GM12875 (cell line): ENCODE measurements at regions not wholly inside any gene's neighbourhood (a gene's known extent, or its start where the extent isn't known, plus 50 kb on each side); places are given as distances from the start of the nearest gene placed in this dataset.

Experiments
- H3K4me3 ChIP-seq: one replicate; pipeline ENCODE4 v1.5.1; 2011; ENCODE audit warnings: low read depth, low read length, control low read depth
- TF ChIP-seq, protein P1 (sequence below): IDR thresholded peaks from 2 replicates; pipeline ENCODE4 v1.5.1; 2011; ENCODE audit warnings: low read depth, mild to moderate bottlenecking, control low read depth, inconsistent platforms, low read length, moderate library complexity, borderline replicate concordance; ENCODE audit not compliant: insufficient read depth

DNA sequence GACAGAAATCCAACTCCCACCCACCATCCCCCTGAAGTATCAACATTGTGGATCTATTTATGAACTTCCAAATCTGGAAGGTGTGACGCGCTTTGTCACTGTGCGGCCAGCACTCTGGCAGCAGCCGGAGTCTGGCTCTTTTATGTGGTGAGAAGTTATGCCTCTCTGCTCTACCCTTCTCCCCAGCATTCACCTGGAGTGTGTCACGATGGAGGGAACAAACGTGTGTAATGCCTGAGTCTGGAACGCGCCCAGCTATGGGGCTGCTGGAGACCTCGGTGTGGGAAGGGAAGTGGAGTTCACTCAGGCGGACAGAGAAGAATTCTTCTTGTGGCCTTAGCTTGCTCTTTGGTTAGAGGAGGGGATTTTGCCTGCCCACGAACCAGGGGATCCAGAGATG lies 222.1 kb upstream of the RPL34 start:
- no peak overlapping the region for H3K4me3 ChIP-seq
- TF ChIP-seq, protein P1, sequence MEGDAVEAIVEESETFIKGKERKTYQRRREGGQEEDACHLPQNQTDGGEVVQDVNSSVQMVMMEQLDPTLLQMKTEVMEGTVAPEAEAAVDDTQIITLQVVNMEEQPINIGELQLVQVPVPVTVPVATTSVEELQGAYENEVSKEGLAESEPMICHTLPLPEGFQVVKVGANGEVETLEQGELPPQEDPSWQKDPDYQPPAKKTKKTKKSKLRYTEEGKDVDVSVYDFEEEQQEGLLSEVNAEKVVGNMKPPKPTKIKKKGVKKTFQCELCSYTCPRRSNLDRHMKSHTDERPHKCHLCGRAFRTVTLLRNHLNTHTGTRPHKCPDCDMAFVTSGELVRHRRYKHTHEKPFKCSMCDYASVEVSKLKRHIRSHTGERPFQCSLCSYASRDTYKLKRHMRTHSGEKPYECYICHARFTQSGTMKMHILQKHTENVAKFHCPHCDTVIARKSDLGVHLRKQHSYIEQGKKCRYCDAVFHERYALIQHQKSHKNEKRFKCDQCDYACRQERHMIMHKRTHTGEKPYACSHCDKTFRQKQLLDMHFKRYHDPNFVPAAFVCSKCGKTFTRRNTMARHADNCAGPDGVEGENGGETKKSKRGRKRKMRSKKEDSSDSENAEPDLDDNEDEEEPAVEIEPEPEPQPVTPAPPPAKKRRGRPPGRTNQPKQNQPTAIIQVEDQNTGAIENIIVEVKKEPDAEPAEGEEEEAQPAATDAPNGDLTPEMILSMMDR = no peak

DNA sequence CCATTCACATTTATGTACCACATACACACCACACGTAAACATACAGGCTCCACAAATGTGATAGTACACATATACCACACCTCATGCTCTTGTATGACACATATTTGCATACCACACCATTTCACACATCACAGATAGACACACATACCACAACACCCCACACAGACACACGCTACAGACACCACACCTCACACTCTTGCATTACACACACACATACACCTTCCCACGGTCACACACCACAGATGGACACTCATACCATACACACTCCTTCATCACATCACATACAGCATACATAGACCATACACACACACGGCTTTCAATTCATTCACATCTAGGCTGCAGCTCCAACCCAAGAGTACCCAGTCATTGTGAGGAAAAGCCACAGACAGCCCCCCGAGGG lies 222.5 kb upstream of the RPL34 start:
- no peak overlapping the region for H3K4me3 ChIP-seq
- TF ChIP-seq, protein P1 = no peak

DNA sequence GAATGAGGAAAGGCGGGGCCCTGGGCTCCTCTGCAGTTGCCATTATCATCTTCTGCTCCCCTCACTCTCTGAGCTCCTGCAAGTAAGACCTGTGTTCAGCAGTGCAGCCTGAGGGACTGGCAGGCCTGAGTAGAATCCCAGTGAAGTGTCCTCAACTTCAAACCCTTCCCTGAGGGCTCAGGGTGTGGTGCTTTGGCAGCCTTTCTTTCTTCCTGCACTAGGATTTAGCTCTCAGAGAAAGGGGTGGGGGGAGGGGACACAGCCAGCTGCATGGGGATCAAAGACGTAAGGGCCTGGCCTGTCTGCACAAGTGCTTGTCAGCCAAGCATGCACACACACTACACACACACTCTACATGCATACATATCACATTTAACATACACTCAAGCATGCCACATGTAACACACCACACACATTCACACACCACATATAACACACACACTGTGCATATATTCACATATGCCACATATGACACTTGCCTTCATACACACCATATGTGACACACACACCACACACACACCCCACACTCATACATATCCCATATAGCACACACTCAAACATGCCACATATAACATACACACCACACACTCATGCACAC lies 223.4 kb upstream of the RPL34 start:
- TF ChIP-seq, protein P1 = no peak
- no peak overlapping the region for H3K4me3 ChIP-seq

DNA sequence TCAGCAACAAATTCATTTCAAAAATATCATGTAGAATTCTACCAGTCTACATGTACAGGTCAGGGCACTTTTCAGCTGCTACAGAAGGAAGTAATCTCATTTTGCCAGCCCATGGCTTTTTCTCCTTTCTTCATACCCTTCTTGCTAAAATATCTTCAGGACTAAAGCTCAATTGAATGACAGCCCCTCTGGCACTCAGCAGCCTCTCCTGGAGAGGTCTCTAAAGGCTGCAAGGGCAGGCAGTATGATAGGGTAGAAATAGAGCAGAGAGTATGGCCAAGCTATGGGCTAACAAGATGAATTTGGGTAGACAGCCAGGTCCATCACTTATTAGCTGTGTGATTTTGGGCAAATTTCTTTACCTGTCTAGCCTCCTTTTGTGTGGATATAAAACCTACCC lies 224.6 kb upstream of the RPL34 start:
- TF ChIP-seq, protein P1 = no peak
- no peak overlapping the region for H3K4me3 ChIP-seq

DNA sequence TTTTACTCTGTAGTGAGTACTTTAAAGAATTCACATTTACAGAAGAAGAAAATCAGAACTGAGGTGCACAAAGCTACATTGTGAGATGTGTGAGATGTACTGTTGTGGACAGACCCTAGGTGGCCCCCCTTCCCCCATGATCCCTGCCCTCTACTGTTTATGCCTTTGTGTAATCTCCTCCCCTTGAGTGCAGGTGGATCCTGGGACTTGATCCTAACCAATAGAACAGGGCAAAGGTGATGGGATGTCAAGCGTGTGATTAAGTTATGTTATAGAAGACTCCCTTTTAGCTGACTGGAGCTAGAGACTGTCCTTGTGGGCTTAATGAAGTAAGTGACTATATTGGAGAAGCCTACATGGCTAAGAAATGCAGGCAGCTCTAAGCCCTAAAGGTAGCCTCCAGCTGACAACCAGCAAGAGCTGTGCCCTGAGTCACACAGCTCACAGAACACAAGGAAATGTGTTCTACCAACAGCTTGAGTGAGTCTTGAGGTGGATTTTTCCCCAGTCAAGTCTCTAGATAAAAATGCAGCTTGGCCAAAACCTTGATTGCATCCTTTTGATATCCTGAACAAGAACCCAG lies 225.2 kb upstream of the LEF1 start:
- no peak overlapping the region for H3K4me3 ChIP-seq

DNA sequence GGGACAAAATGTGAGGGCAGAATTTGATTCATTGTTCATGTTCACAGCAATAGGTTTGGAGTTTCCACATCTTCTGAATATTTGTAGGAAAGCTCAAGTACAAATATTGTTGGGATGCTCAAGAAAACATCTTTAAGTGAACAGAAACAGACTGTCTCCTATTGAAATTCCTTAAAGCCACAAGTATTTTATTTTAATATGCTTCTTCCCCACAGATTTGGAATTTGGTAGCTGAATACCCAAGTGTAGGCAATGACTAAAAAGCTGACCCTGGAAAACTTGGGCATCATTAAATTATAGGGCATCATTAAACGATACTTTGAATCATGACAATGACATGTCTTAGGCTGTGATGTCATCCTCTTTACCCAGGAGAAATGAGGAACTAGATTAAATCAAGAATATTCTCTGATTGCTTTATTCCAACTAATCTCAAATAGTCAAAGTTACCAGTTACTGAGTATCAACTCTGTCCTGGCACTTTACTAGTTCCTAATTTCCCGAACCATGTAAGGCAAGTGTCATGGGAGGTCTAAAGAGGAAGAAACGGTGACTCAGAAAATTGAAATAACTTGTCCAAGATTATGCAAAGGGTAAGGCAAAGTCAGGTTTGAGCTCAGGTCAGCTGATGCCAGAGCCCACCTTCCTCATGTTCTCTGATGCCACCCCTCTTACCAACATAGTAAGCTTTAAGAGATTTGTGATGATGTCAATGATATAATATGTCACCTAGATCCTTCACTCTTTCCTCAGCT lies 223.1 kb upstream of the LEF1 start:
- TF ChIP-seq, protein P1 = no peak
- H3K4me3 ChIP-seq = no peak overlapping the region

More for the DNA sequence above, 225.2 kb upstream of the LEF1 start:
- TF ChIP-seq, protein P1 = no peak
